ENCODE measurements at regions not wholly inside any gene's neighbourhood (a gene's known extent, or its start where the extent isn't known, plus 50 kb on each side); places are given as distances from the start of the nearest gene placed in this dataset.

DNA sequence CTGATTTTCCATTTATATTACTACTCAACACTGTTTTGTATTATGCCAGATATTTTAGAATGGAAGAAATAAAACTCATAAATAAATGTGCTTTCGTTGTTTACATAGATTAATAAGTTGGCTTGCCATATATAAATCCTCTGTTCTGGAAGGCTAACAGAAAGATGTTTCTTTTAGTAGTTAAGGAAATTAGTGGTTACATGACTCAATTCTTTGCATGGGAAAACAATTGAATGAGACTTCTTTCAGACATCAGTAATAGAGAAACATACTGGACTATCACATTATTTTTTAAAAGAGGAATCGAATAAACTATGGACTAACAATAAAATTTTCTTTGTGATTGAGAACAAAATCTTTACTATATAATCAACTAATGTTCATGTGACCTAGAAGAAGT, 336.5 kb downstream of the KCNS3 start:
- no peak overlapping the region for H3K4me3 Mint-ChIP-seq
- Histone ChIP-seq H3K4me1 (ENCODE audit: insufficient read depth, low read length) (no peaks in the 10 kb centered on the region), H3K9me3 (ENCODE audit: control insufficient read depth in 1 of 2, low read length in 2 of 2) (no peaks in the 10 kb centered on the region), H3K36me3 (ENCODE audit: insufficient read depth, low read length) (no peaks in the 10 kb centered on the region), H3K4me3 (ENCODE audit: low read length in 2 of 2) (no peak overlapping the region), H3K27ac (ENCODE audit: low read depth, low read length) (no peak overlapping the region), H3K27me3 (ENCODE audit: insufficient read depth, low read length) (no peaks in the 10 kb centered on the region)
- CTCF ChIA-PET (ENCODE audit: partially characterized antibody), result no interaction called here
- no peaks in the 10 kb centered on the region for H3K27me3 Mint-ChIP-seq
- no peaks in the 10 kb centered on the region for H3K4me1 Mint-ChIP-seq
- no peaks in the 10 kb centered on the region for H3K36me3 Mint-ChIP-seq
- DNase-seq, result no peak
- H3K27ac Mint-ChIP-seq, result no peak overlapping the region
- intact Hi-C loops (cut with micrococcal nuclease), result no loop called here
- no peaks in the 10 kb centered on the region for H3K9me3 Mint-ChIP-seq
- POLR2A ChIA-PET (ENCODE audit: partially characterized antibody), result no interaction called here

DNA sequence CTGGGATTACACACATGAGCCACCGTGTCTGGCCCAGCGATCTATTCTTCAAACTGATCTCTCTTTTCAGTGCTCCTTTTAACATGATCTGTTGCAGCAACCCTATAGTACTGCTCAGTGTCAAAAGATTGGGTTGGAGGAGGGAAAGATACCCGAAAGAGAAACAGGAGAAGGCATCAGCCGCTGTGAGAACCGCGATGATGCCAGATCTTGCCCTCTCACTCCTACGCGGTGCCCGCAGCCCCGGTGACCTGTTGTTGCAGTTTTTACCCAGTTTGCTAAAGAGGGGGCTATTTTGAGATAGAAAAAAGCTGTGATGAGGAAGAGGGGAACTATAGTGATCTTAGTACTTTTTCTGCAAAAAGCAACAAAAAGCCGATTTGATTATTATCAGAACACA, 335.5 kb downstream of the KCNS3 start:
- CTCF ChIA-PET (ENCODE audit: partially characterized antibody), result no interaction called here
- POLR2A ChIA-PET (ENCODE audit: partially characterized antibody), result no interaction called here

DNA sequence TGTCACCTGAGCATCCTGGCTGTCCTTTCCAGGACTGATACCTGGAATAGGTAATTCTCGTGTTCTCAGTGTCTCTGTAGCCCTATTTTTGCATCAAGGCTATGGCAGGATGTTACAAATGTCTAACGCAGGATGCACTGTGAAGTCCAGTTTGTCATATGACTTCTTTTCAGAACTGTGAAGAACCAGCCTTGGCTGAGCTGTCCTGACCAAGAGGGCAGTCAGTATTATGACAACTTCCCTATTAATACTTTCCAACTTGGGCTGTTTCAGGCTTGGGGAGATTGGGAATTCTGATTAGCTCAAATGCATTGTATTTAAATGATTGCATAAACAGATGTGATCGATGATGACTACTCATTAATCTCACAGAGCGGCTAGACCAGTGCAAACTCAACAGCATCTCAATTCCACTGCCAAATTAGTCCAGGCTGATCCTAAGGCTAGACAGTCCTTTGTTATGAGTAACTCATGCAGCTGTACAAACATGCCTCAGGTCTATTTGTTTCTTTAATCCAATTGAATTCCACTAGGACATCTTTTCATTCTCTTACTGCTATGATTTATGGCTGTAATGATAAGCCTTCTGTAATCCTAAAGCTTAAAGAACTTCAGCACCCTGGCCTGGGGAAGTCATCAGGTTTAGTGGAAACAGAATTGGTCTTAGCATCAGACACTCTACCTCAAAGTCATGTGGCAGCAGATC, 331.6 kb downstream of the KCNS3 start:
- Mint-ChIP-seq H3K4me3 (no peak overlapping the region), H3K27me3 (no peaks in the 10 kb centered on the region), H3K9me3 (peaks cover 0 to 4% (median 0%) of the 10 kb centered on the region in 8 donors), H3K36me3 (no peaks in the 10 kb centered on the region), H3K4me1 (no peaks in the 10 kb centered on the region), H3K27ac (no peak overlapping the region)
- H3K27me3 ChIP-seq (ENCODE audit: insufficient read depth, low read length), result no peaks in the 10 kb centered on the region
- H3K9me3 ChIP-seq (ENCODE audit: control insufficient read depth in 1 of 2, low read length in 2 of 2), result no peaks in the 10 kb centered on the region
- POLR2A ChIA-PET (ENCODE audit: partially characterized antibody), result no interaction called here
- H3K27ac ChIP-seq (ENCODE audit: low read depth, low read length), result no peak overlapping the region
- no peak overlapping the region for H3K4me3 ChIP-seq (ENCODE audit: low read length in 2 of 2)
- CTCF ChIA-PET (ENCODE audit: partially characterized antibody), result no interaction called here
- DNase-seq, result no peak
- H3K36me3 ChIP-seq (ENCODE audit: insufficient read depth, low read length), result no peaks in the 10 kb centered on the region
- H3K4me1 ChIP-seq (ENCODE audit: insufficient read depth, low read length), result no peaks in the 10 kb centered on the region
- intact Hi-C loops (cut with micrococcal nuclease), result no loop called here

More for the DNA sequence above, 335.5 kb downstream of the KCNS3 start:
- Histone ChIP-seq H3K36me3 (ENCODE audit: insufficient read depth, low read length) (no peaks in the 10 kb centered on the region), H3K4me1 (ENCODE audit: insufficient read depth, low read length) (no peaks in the 10 kb centered on the region), H3K27ac (ENCODE audit: low read depth, low read length) (no peak overlapping the region), H3K27me3 (ENCODE audit: insufficient read depth, low read length) (no peaks in the 10 kb centered on the region), H3K9me3 (ENCODE audit: control insufficient read depth in 1 of 2, low read length in 2 of 2) (no peaks in the 10 kb centered on the region), H3K4me3 (ENCODE audit: low read length in 2 of 2) (no peak overlapping the region)
- H3K4me1 Mint-ChIP-seq, result no peaks in the 10 kb centered on the region
- no peak overlapping the region for H3K27ac Mint-ChIP-seq
- H3K27me3 Mint-ChIP-seq, result no peaks in the 10 kb centered on the region
- no peaks in the 10 kb centered on the region for H3K36me3 Mint-ChIP-seq
- intact Hi-C loops (cut with micrococcal nuclease), result no loop called here
- no peak overlapping the region for H3K4me3 Mint-ChIP-seq
- DNase-seq, result no peak
- peaks cover 0 to 1% (median 0%) of the 10 kb centered on the region in 8 donors for H3K9me3 Mint-ChIP-seq

DNA sequence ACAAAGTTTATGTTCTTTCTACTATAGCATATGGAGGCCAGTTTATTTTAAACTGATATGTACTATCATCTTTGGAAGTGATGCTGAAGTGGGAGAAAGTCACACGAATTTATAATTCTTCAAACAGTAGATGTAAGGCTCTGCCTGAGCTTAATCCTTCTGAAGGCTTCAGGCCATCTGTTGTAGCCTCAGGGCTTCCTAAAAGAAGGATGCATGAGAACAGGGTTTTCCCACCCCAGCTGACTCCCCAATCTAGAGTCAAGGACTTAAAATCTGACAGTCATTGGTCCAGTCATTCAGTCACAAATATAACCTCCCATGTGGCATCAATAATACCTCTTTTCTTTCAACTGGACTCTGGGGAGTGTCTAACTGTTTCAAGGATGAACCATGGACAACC, 330.5 kb downstream of the KCNS3 start:
- H3K4me3 Mint-ChIP-seq, result no peak overlapping the region
- no peaks in the 10 kb centered on the region for H3K36me3 Mint-ChIP-seq
- Histone ChIP-seq H3K27ac (ENCODE audit: low read depth, low read length) (no peak overlapping the region), H3K9me3 (ENCODE audit: control insufficient read depth in 1 of 2, low read length in 2 of 2) (no peaks in the 10 kb centered on the region), H3K4me3 (ENCODE audit: low read length in 2 of 2) (no peak overlapping the region), H3K27me3 (ENCODE audit: insufficient read depth, low read length) (no peaks in the 10 kb centered on the region), H3K4me1 (ENCODE audit: insufficient read depth, low read length) (no peaks in the 10 kb centered on the region), H3K36me3 (ENCODE audit: insufficient read depth, low read length) (no peaks in the 10 kb centered on the region)
- H3K27ac Mint-ChIP-seq, result no peak overlapping the region
- no peaks in the 10 kb centered on the region for H3K4me1 Mint-ChIP-seq
- ChIA-PET POLR2A (ENCODE audit: partially characterized antibody) (no interaction called here), CTCF (ENCODE audit: partially characterized antibody) (no interaction called here)
- intact Hi-C loops (cut with micrococcal nuclease), result no loop called here
- DNase-seq, result no peak
- H3K9me3 Mint-ChIP-seq, result peaks cover 0 to 4% (median 0%) of the 10 kb centered on the region in 8 donors
- H3K27me3 Mint-ChIP-seq, result no peaks in the 10 kb centered on the region

DNA sequence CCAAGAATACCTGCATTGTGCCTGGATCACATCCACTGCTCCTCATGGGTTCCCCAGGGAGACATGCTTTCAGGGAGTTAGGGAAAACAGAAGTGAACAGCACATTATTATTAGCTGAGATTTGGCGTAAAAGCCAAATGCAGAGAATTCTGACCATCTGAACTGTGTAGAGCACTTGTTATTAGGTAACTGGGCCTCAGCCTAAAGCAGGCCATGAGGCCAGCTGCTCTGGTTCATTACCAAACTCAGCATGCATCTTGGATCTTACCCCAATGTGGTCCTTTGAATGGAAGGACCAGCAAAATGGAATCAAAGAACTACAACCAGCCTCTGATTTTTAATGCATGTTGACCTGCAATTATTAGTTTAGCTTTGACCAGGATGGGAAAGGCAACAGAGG, 322.3 kb downstream of the KCNS3 start:
- H3K27me3 ChIP-seq (ENCODE audit: insufficient read depth, low read length), result no peaks in the 10 kb centered on the region
- ChIA-PET CTCF (ENCODE audit: partially characterized antibody) (no interaction called here), POLR2A (ENCODE audit: partially characterized antibody) (no interaction called here)
- H3K27ac ChIP-seq (ENCODE audit: low read depth, low read length), result no peak overlapping the region
- Mint-ChIP-seq H3K27ac (no peak overlapping the region), H3K27me3 (no peaks in the 10 kb centered on the region), H3K9me3 (peaks cover 0 to 2% (median 0%) of the 10 kb centered on the region in 8 donors), H3K36me3 (no peaks in the 10 kb centered on the region), H3K4me3 (no peak overlapping the region), H3K4me1 (no peaks in the 10 kb centered on the region)
- no peaks in the 10 kb centered on the region for H3K4me1 ChIP-seq (ENCODE audit: insufficient read depth, low read length)
- DNase-seq, result no peak
- no peaks in the 10 kb centered on the region for H3K9me3 ChIP-seq (ENCODE audit: control insufficient read depth in 1 of 2, low read length in 2 of 2)
- H3K4me3 ChIP-seq (ENCODE audit: low read length in 2 of 2), result no peak overlapping the region
- intact Hi-C loops (cut with micrococcal nuclease), result no loop called here
- no peaks in the 10 kb centered on the region for H3K36me3 ChIP-seq (ENCODE audit: insufficient read depth, low read length)

DNA sequence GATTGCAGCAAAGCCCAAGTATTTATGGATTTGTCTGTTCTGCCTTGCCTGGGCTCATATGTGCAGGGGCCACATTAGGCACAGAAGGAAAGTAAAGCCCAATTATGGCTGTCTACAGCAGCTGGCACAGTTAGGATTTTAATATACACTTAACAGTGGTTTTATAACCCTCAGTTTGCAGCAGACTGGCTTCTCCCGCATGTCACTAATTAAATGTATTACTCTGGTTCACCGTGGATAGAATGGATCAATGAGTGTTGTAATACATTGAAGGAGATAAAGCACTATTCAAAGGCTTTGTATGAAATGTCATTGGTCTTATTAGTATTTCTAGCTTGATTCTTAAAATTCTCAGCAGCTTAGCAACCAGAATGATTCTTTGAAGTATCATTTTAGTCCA, 320.2 kb downstream of the KCNS3 start:
- H3K27ac Mint-ChIP-seq, result no peak overlapping the region
- Histone ChIP-seq H3K27ac (ENCODE audit: low read depth, low read length) (no peak overlapping the region), H3K4me3 (ENCODE audit: low read length in 2 of 2) (no peak overlapping the region), H3K9me3 (ENCODE audit: control insufficient read depth in 1 of 2, low read length in 2 of 2) (no peaks in the 10 kb centered on the region), H3K27me3 (ENCODE audit: insufficient read depth, low read length) (no peaks in the 10 kb centered on the region), H3K4me1 (ENCODE audit: insufficient read depth, low read length) (no peaks in the 10 kb centered on the region), H3K36me3 (ENCODE audit: insufficient read depth, low read length) (no peaks in the 10 kb centered on the region)
- no peaks in the 10 kb centered on the region for H3K4me1 Mint-ChIP-seq
- intact Hi-C loops (cut with micrococcal nuclease), result no loop called here
- no peaks in the 10 kb centered on the region for H3K27me3 Mint-ChIP-seq
- CTCF ChIA-PET (ENCODE audit: partially characterized antibody), result no interaction called here
- POLR2A ChIA-PET (ENCODE audit: partially characterized antibody), result no interaction called here
- H3K9me3 Mint-ChIP-seq, result peaks cover 0 to 2% (median 0%) of the 10 kb centered on the region in 8 donors
- no peaks in the 10 kb centered on the region for H3K36me3 Mint-ChIP-seq
- no peak overlapping the region for H3K4me3 Mint-ChIP-seq
- DNase-seq, result no peak

DNA sequence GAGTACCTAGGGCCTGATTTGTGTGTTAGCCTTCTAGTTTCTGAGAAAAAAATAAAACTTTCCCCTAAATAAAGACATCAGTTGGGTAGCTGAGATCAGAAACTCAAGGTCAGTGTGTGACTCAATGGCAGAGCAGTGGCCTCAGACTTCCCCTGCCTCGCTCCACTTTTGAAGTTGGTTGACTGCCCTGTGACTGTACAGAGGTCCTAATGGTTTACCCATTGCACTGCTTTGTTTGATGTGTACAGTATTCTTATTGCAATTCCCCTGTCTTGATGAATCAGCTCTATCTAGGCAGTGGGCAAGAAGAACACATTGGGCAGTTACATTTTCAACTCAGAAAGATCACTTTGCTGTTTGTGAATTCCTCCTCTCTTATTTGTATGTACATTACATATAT, 315.7 kb downstream of the KCNS3 start:
- Histone ChIP-seq H3K27me3 (ENCODE audit: insufficient read depth, low read length) (no peaks in the 10 kb centered on the region), H3K36me3 (ENCODE audit: insufficient read depth, low read length) (no peaks in the 10 kb centered on the region), H3K4me3 (ENCODE audit: low read length in 2 of 2) (no peak overlapping the region), H3K4me1 (ENCODE audit: insufficient read depth, low read length) (no peaks in the 10 kb centered on the region), H3K27ac (ENCODE audit: low read depth, low read length) (no peak overlapping the region), H3K9me3 (ENCODE audit: control insufficient read depth in 1 of 2, low read length in 2 of 2) (no peaks in the 10 kb centered on the region)
- CTCF ChIA-PET (ENCODE audit: partially characterized antibody), result no interaction called here
- Mint-ChIP-seq H3K27ac (no peak overlapping the region), H3K4me3 (no peak overlapping the region), H3K4me1 (no peaks in the 10 kb centered on the region), H3K27me3 (no peaks in the 10 kb centered on the region), H3K9me3 (peaks cover 0 to 2% (median 0%) of the 10 kb centered on the region in 8 donors), H3K36me3 (no peaks in the 10 kb centered on the region)
- no peak for DNase-seq
- intact Hi-C loops (cut with micrococcal nuclease), result no loop called here
- POLR2A ChIA-PET (ENCODE audit: partially characterized antibody), result no interaction called here
